ENCODE measurements at regions not wholly inside any gene's neighbourhood (a gene's known extent, or its start where the extent isn't known, plus 50 kb on each side); places are given as distances from the start of the nearest gene placed in this dataset.
A peak's percentile ranks its signal among the peaks of the same experiment; 100 is the strongest.

DNA sequence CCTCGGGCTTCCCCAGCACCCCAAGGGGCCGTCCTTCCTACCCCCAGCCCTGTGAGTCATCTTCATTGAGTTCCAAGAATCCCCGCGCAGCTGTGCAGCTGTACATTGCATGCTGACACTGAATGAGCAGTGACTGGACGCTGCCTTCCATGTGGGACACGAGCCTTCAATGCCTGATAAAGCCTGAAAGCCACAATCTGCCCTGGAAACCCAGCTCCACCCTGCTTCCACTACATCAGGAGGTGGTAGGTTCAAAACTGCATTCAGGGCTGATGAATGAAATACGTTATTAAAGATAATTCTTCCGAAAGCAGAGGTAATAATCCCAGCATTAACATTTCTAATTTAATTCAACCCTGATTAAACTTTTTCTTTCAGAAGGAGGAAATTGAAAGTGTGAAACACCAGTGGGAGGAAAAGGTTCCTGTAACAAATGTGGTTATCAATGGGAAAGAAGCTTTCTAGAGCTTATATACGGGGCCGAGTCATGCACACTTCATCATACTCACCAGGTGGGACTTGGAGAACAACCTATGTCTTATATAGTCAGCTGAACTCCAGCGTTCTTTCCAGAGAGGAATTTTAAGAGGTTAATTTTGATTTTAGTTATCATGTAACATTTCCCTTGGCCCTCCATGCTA, 360.1 kb downstream of the LPIN1 start:
- TF ChIP-seq, protein P1, sequence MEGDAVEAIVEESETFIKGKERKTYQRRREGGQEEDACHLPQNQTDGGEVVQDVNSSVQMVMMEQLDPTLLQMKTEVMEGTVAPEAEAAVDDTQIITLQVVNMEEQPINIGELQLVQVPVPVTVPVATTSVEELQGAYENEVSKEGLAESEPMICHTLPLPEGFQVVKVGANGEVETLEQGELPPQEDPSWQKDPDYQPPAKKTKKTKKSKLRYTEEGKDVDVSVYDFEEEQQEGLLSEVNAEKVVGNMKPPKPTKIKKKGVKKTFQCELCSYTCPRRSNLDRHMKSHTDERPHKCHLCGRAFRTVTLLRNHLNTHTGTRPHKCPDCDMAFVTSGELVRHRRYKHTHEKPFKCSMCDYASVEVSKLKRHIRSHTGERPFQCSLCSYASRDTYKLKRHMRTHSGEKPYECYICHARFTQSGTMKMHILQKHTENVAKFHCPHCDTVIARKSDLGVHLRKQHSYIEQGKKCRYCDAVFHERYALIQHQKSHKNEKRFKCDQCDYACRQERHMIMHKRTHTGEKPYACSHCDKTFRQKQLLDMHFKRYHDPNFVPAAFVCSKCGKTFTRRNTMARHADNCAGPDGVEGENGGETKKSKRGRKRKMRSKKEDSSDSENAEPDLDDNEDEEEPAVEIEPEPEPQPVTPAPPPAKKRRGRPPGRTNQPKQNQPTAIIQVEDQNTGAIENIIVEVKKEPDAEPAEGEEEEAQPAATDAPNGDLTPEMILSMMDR (conservative IDR thresholded peaks at IDR 0.05; ENCODE audit: low read depth, low read length): no peak
- DNase-seq (ENCODE audit: low read depth): peak; percentile 72
- no peak overlapping the region for H3K4me3 ChIP-seq (ENCODE audit: low read length)

DNA sequence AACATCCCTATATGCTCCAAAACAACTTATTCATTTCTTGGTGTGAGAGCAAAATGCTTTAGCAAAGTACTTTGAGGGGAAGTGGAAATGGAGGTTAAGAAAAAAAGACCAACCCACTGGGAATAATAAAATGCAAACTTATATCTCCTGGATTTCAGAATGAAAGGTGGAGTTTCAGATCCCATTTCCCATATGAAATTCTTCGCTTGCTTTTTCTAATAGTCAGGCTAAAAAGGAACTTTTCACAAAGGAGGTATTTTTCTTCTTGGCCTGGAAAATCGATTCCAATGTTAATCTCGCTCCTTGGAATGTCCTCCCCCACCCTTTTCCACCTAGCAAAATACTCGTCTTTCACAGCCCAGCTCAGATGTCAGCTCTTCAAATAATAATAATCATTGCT, 360.9 kb downstream of the LPIN1 start:
- TF ChIP-seq, protein P1 (conservative IDR thresholded peaks at IDR 0.05; ENCODE audit: low read depth, low read length): no peak
- no peak overlapping the region for H3K4me3 ChIP-seq (ENCODE audit: low read length)
- no peak for DNase-seq (ENCODE audit: low read depth)

DNA sequence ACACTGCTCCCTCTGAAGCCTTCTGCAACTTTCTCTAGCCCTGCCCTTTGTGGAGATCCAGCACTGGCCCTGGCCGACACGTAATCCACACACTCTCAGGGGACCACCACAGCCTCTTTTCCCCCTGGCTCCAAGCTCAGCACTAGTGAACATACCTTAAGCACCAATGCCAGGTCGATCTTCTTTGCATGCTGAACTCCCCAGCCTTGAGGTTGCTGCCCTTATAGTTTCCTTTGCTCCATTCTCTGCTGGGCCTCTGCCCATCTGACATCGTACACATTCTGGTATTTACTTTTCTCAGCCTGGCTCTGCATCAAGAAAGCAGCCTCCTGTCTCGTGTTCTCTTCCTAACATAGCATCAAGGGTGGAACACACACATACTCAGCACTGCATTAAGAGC, 361.5 kb downstream of the LPIN1 start:
- H3K4me3 ChIP-seq (ENCODE audit: low read length): no peak overlapping the region
- TF ChIP-seq, protein P1 (conservative IDR thresholded peaks at IDR 0.05; ENCODE audit: low read depth, low read length): no peak
- DNase-seq (ENCODE audit: low read depth): no peak

DNA sequence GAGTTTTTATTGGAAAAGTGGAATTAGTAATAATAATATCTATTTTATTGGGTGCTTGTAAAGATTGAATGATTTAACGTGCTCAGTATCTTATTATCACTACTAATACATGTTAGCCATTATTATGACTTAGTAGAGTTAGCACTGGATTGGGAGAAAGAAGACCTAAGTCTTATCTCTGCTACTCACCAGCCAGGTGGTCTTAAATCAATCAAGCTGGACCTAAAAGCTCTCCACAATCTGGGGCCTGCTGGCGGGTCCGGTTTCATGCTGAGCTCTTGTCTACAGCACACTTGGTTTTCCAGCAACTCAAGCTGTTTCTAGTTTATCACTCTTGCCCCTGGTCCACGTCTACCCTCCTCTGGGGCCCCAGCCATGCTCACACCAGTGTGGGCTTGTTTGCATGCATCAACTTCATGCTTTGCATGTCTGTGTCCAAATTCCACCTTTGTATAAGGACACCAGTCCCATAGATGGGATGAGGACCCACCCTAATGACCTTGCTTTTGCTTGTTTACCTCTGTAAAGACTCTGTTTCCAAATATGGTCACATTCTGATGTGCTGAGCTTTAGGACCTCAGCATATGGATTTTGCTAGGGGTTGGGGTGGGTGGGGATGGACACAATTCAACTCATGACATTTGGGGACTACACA, 363.1 kb downstream of the LPIN1 start:
- TF ChIP-seq, protein P1 (conservative IDR thresholded peaks at IDR 0.05; ENCODE audit: low read depth, low read length): no peak
- H3K4me3 ChIP-seq (ENCODE audit: low read length): no peak overlapping the region
- no peak for DNase-seq (ENCODE audit: low read depth)

DNA sequence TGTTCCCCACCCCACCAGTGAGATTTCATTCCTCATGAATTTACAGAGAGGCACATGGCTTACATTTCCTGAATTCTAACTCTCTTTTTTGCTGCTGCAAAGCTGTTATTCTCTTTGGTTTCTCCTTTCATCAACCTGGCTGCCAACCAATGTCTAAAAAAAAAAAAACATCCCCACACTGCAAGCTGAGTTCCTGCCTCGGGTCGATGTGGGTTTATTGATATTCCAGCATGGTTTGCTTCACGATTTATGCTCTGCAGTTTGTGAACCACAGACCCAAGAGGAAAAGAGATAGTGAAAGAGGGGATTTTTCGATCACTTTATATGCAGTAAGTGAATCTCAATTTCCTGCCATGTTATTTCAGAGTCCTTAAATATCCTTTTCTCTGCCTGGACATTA, 363.6 kb downstream of the LPIN1 start:
- TF ChIP-seq, protein P1 (conservative IDR thresholded peaks at IDR 0.05; ENCODE audit: low read depth, low read length): no peak
- H3K4me3 ChIP-seq (ENCODE audit: low read length): no peak overlapping the region
- no peak for DNase-seq (ENCODE audit: low read depth)

DNA sequence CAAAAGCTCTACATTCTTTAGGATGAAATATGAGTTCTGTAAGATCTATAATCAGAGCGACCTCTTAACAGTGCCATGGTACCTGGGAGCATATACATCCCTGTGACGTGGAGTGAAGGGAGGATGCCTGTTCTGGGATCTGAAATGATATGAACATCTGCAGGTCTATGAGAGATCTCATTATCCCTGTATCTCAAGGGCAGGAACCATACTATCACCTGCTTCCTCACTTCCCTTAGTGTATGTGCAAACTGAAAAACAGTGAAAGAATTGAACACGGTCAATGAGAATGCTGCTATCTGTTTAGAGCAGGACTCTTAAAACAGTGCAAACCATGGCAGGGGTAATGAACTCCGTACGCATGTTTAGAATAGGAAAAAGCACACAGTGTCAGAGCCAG, 364.0 kb downstream of the LPIN1 start:
- TF ChIP-seq, protein P1 (conservative IDR thresholded peaks at IDR 0.05; ENCODE audit: low read depth, low read length): no peak
- DNase-seq (ENCODE audit: low read depth): no peak
- H3K4me3 ChIP-seq (ENCODE audit: low read length): no peak overlapping the region

DNA sequence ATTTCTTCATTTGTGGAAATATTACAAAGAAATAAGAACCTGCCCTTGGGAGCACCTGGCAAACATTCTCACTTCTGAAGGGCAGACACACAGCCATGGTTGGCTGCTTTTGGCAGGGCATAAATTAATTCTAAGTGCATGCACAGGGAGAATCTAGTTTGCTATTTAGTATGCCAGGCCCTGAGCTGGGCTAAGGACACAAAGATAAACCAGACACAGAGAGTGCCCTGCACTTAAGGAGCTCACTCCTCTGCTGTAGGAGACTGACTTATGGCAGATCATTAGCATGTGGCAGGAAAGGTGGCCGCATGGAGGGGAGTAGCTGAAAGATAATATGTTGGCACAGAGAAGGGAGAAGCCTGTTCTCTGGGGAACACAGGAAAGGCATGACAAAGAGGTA, 367.0 kb downstream of the LPIN1 start:
- no peak overlapping the region for H3K4me3 ChIP-seq (ENCODE audit: low read length)
- DNase-seq (ENCODE audit: low read depth): no peak
- TF ChIP-seq, protein P1 (conservative IDR thresholded peaks at IDR 0.05; ENCODE audit: low read depth, low read length): no peak
